ENCODE measurements at regions not wholly inside any gene's neighbourhood (a gene's known extent, or its start where the extent isn't known, plus 50 kb on each side); places are given as distances from the start of the nearest gene placed in this dataset.

- H3K27ac ChIP-seq = no peak overlapping the region
- TF ChIP-seq, protein P1, sequence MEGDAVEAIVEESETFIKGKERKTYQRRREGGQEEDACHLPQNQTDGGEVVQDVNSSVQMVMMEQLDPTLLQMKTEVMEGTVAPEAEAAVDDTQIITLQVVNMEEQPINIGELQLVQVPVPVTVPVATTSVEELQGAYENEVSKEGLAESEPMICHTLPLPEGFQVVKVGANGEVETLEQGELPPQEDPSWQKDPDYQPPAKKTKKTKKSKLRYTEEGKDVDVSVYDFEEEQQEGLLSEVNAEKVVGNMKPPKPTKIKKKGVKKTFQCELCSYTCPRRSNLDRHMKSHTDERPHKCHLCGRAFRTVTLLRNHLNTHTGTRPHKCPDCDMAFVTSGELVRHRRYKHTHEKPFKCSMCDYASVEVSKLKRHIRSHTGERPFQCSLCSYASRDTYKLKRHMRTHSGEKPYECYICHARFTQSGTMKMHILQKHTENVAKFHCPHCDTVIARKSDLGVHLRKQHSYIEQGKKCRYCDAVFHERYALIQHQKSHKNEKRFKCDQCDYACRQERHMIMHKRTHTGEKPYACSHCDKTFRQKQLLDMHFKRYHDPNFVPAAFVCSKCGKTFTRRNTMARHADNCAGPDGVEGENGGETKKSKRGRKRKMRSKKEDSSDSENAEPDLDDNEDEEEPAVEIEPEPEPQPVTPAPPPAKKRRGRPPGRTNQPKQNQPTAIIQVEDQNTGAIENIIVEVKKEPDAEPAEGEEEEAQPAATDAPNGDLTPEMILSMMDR (IDR thresholded peaks at IDR 0.05) = no peak
- TF ChIP-seq POLR2A (IDR thresholded peaks at IDR 0.05) = no peak
- 53 to 66% (median 65%) methylated on average over 8 of the region's 8 CpGs for WGBS, 4 donors
Observed at GRCh38 chr16:86683441-86684194, 105.3 kb downstream of the FOXL1 start.

GRCh38 chr16:86685076-86685475 lies 106.7 kb downstream of the FOXL1 start:
- no peak for TF ChIP-seq POLR2A (IDR thresholded peaks at IDR 0.05)
- TF ChIP-seq, protein P1 (IDR thresholded peaks at IDR 0.05) = no peak
- Histone ChIP-seq H3K4me1 (peaks cover 0 to 20% (median 0%) of the 10 kb centered on the region in 12 donors), H3K4me3 (no peak overlapping the region), H3K27me3 (peaks cover 0 to 11% (median 0%) of the 10 kb centered on the region in 9 donors), H3K36me3 (no peaks in the 10 kb centered on the region), H3K27ac (no peak overlapping the region), H3K9me3 (peaks cover 0 to 13% (median 0%) of the 10 kb centered on the region in 12 donors)
- WGBS, 4 donors = 77 to 85% (median 81%) methylated on average over 2 of the region's 2 CpGs
- ATAC-seq (no peak), DNase-seq (no peak)
- intact Hi-C loops (cut with DNase I) = no loop called here

More at GRCh38 chr16:86683441-86684194, 105.3 kb downstream of the FOXL1 start:
- intact Hi-C loops (cut with DNase I) = no loop called here
- DNase-seq = no peak
- Histone ChIP-seq H3K4me1 (peaks cover 0 to 30% (median 0%) of the 10 kb centered on the region in 12 donors), H3K9me3 (peaks cover 0 to 6% (median 0%) of the 10 kb centered on the region in 12 donors), H3K27me3 (peaks cover 0 to 11% (median 0%) of the 10 kb centered on the region in 9 donors), H3K4me3 (no peak overlapping the region), H3K36me3 (no peaks in the 10 kb centered on the region)
- no peak for ATAC-seq

GRCh38 chr16:86690970-86691369 lies 112.6 kb downstream of the FOXL1 start:
- peaks cover 0 to 13% (median 0%) of the 10 kb centered on the region in 12 donors for H3K9me3 ChIP-seq
- 81 to 95% (median 90%) methylated on average over 5 of the region's 5 CpGs for WGBS, 4 donors
- no peak overlapping the region for H3K4me3 ChIP-seq
- intact Hi-C loops (cut with DNase I) = no loop called here
- no peak overlapping the region for H3K27ac ChIP-seq
- H3K27me3 ChIP-seq = peaks cover 0 to 12% (median 0%) of the 10 kb centered on the region in 9 donors
- no peaks in the 10 kb centered on the region for H3K4me1 ChIP-seq
- H3K36me3 ChIP-seq = no peaks in the 10 kb centered on the region
- DNase-seq (no peak), ATAC-seq (no peak)
- TF ChIP-seq, protein P1 (IDR thresholded peaks at IDR 0.05) = no peak
- no peak for TF ChIP-seq POLR2A (IDR thresholded peaks at IDR 0.05)

DNA sequence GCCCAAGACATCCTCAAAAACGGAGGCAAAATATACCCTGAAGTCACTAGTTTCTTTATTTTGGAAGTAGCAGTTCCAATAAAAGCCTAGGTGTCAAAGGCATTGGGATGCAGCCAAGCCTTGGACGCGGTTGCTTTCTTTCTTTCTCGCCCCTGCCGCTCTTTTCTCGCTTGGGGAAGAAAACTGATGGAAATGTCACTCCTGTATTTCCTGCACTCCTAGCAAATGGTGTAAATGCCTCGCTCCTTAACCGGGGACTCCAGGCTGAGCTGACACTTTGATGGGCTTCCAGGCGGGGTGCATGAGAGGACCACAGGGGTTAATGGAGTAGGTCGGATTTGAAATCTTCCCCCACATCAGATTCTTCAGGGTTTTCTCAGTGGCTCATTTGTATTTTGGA lies 114.1 kb downstream of the FOXL1 start:
- Histone ChIP-seq H3K36me3 (no peaks in the 10 kb centered on the region), H3K4me1 (peaks cover 0 to 2% (median 0%) of the 10 kb centered on the region in 12 donors), H3K27me3 (peaks cover 0 to 12% (median 0%) of the 10 kb centered on the region in 9 donors), H3K9me3 (peaks cover 0 to 13% (median 0%) of the 10 kb centered on the region in 12 donors), H3K27ac (no peak overlapping the region), H3K4me3 (no peak overlapping the region)
- no peak for DNase-seq
- 45 to 61% (median 54%) methylated on average over 10 of the region's 10 CpGs for WGBS, 4 donors
- intact Hi-C loops (cut with DNase I) = no loop called here
- TF ChIP-seq, protein P1 (IDR thresholded peaks at IDR 0.05) = no peak
- TF ChIP-seq POLR2A (IDR thresholded peaks at IDR 0.05) = no peak
- no peak for ATAC-seq

Data from heart left ventricle (tissue), 16 donors.